NCI-H128 (cell line): ENCODE measurements at regions not wholly inside any gene's neighbourhood (a gene's known extent, or its start where the extent isn't known, plus 50 kb on each side); places are given as distances from the start of the nearest gene placed in this dataset.

ENCODE experiments used
- DNase-seq: peaks from one replicate; lab custom pipeline; 2025; ENCODE audit not compliant: unreplicated experiment; lab: John Stamatoyannopoulos, UW

DNA sequence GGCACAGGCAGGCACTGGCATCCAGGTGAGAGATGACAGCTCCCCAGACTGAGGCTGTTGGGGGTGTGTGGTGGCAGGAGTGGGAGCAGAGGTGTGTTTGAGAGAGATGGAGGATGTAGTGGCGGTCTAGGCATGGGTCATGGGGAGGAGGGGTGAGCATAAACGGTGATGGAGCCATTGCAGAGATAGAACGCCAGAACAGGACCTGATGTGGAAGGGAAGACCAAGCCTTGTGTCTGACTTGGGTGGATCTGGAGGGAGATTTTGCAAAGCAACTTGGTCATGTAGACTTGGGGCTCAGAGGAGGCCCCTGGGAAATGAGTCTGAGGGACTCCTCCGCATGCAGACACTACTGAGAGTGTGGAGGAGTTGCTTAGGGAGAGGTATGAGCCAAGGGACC lies 50.0 kb upstream of the CLDN5 start:
- DNase-seq = no peak

DNA sequence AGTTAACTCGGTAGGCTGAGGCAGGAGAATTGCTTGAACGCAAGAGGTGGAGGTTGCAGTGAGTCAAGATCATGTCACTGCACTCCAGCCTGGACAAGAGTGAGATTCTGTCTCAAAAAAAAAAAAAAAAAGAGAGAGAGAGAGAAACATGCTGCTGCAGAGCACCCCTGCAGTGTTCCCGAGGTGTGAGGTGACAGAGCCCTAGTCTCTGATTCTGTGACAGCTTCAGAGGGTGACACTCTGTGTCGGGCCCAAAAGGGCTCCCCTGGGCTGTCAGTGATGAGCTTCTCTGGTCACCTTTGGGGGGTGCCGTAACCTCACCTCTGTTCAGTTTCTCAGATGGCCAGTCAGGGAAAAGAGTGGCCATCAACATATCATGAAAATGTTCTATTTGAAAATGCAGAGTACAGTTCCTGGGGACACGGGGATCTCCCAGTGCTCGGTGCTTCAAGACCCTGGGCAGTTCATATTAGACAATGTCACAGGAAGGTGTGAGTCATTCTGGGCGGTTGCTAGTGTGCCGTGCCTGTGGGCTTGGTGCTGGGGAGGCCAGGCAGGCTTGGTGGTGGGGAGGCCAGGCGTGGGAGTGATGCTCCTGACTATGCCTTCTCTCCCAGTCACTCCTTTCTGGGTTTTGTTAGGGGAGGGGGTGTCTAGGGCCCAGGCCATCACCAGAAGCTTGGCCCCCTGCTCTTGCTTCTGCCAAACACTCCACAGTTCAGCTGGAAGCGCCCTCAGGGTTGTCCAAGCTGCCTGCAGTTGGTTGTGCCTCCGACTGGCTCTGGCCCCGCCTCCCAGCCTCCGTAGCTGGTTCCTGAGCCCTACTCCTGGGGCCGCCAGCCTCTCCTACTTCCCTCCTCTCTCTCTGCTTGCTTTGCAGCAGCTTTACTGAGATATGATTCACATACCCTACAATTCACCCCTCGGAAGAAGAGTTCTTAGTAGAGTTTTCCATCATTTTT lies 52.5 kb upstream of the CLDN5 start:
- DNase-seq = no peak

DNA sequence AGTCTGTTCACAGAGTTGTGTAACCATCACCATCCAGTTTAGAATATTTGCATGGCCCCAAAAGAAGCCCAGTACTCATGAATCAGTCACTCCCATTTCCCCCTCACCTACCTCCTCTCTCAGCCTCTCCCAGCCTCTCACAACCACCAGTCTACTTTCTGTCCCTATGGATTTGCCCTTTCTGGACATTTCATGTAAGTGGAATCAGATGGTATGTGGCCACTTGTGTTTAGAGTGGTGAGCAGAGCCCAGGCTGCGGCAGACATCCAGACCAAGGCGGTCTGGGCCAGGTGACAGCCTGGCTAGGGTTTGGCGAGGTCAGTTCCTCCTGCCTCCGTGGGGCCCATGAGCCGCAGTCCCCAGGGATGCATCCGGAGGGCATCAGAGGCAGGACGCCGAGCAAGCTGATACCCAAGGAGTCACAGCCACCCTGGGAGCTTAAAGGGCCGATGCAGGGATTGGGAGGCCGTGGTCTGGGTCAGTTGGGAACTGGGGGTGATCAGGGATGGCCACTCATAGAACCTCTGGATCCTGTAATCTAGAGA lies 53.3 kb upstream of the CLDN5 start:
- DNase-seq = no peak

DNA sequence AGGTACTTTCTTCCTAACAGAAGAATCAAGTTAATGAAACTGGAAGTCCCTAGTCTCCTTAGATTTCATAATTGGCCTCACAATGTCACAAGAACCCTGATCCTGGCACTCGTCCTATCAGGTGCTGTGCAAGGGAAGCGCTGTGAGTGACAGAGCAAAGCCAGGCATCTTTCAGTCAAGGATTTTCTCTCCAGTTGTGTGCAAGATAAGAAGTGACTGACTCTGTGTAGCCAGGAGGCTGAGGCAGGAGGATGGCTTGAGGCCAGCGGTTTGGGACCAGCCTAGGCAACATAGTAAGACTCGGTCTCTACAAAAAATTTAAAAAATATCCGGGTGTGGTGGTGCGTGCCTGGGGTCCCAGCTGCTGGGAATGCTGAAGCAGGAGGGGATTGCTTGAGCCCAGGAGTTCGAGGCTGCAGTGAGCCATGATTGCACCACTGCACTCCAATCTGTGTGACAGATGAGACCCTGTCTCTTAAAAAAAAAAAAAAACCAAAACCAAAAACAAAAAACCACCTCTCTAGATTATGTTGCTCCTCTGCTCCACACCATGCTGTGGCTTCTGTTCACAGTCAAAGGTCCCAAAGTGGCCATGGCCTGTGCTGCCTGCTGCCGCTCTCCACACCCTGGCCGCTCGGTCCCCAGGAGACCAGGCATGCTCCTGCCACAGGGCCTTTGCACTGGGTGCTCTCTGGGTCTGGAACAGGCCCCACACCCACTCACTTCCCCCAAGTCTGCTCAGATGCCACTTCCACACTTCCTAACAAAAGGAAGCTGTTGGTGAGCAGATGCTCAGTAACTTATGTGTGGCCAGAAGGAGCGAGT lies 54.2 kb upstream of the CLDN5 start:
- no peak for DNase-seq

DNA sequence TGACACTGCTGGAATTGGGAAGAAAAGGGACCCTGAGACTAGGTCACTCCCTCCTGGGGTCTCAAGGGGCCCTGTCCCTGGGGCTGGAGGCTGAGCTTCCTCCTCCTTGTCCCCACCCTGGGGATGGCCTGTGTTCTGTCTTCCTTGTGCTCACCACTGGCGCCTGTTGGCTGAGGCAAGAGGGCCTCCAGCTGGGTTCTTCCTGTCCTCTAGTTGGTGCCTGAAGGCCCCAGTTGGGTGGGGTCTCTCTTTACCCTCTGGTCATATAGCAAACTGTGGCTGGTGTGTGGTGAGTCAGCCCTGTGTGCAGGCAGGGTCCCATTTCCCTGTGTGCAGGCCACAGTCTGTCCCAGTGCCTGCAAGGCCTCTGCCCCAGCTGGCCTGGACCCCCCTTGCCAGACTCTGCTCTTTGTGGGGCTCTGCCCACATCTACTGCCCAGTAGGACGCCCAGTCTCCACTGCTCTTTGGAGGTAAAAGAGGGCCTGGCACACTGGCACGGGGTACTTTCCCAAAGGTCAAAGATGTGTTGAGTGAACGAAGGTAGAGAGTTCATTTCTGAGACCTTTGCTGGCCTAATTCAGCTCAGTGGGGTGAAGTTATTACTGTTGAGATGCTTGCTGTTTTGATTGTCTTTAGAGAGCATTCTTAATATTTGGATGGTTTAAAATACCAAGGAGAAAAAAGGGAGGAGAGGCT lies 55.1 kb upstream of the CLDN5 start:
- DNase-seq = no peak

DNA sequence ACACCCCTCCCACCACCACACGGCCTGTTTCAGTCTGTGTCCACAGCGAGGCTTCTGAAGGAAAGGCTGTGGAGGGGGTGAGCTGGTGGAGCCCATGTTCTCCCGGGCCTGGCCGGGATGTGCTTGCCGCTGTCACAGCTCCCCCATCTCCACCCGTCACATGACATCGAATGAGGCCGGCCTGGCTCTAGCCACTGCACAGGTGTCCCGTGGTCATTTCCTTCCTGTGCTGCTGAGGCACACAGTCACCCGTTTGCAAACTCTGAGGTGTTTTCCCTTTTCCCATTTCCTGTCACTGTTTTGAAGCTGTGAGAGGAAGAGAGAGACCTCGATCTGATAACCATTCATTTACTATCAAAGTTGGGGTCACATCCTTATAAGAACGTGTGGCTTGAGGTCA lies 55.7 kb upstream of the CLDN5 start:
- DNase-seq = no peak

DNA sequence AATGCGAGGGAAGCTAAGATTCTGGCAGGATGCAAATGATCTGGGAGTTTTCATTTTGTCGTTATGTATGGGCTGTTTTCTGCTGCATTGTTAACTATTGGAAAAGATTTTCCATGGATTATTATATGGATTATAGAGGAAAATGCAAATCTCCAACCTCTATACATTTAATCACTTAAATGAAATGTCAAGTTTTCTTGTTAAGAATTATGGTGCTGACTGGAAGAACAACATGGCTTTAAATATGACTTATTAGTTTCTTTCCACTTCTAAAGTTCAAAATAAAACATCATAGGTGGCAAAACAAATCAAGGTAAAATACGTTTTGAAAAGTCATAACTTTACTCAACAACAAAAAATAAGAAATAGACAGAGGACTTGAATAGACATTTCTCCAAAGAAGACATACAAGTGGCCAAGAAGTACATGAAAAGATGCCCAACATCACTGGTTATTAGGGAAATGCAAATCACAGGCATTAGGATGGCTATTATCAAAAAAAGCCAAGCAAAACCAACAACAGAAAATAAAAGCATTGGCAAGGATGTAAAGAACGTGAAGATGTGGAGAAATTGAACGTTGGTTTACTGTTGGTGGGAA lies 56.2 kb upstream of the CLDN5 start:
- DNase-seq = no peak

DNA sequence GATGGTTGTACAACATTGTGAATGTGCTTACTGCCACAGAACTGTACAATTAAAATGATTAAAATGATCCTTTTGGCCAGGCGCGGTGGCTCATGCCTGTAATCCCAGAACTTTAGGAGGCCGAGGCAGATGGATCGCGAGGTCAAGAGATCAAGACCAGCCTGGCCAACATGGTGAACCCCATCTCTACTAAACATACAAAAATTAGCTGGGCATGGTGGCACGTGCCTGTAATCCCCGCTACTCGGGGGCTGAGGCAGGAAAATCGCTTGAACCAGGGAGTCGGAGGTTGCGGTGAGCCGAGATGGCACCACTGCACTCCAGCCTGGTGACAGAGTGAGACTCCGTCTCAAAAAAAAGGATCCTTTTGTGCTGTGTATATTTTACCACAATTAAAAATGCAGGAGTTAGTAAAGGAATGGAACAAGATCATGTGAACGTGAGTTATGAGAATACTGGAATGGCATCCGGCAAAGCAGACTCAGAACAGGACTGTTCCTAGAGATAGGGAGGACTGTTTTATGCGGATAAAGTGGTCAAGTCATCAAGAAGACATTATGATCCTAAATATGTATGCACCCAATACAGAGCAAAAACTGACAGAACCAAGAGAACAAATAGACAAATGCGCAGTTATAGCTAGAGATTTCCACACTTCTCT lies 58.0 kb upstream of the CLDN5 start:
- DNase-seq = no peak

DNA sequence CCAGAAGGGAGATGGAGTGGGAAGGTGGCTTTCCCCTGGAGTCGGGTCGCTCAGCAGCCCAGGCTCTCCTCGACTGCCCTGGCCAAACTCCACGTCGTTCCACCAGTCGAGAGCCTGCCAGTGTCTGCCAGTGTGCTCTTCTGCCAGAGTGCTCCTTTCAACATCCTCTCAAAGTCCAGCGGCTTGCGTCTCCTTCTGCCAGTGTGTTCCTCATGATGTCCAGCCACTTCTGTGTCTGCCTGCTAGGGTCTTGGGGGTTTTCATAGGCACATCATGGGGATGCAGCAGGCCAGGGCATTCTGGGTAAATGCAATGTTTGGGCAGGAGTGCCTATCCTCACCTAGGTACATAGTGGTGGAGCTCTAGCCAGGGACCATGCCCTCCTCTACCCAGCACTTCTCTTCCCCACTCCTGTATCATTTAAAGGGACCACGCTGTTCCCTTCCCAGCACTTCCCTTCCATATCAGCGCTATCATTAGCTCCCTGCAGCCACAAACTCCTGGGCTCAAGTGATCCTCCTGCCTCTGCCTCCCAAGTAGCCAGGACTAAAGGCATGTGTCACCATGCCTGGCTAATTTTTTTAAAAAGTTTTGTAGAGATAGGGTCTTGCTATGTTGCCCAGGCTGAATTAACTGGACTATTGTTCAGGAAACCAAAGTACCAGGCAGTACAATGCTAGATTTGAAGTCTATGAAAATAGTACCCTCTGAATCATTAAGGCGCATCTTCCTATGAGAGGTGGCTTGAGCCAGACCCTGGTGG lies 62.9 kb upstream of the CLDN5 start:
- DNase-seq = no peak

DNA sequence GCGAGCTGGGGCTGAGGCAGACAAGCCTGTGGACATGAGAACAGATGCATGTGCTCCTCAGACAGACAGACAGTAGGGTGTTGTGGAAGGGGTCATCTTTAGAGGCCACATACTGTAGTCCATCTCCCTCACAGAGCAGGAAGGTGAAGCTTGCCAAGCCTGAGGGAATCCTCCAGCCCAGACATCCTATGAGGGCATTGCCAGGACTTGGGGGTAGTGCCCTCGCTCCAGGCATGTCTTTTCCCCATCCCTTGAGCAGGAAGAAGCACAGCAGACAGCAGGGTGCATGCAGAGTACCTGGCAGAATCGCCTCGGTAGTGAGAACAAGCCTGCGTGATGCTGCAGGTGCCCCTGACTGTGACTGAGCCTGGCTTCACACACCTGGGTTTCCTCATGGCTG lies 66.5 kb upstream of the CLDN5 start:
- no peak for DNase-seq

DNA sequence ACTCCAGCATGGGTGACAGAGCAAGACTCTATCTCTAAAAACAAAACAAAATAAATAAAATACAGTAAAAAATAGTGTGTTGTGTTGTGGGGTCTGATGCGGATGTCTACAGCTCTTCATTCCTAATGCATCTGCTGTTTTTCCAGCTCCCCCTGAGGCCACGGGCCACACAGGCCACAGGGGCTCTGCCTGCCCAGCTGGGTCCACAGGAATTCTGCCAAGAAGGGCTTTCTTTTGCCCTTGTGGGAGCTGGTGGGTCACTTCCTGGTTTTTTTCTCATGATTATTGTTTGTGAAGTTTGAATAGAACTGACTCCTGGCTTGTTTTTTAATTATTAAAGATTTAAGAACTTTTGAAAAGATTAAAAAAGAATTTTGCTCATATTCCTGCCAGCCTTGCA lies 67.4 kb upstream of the CLDN5 start:
- DNase-seq = no peak

DNA sequence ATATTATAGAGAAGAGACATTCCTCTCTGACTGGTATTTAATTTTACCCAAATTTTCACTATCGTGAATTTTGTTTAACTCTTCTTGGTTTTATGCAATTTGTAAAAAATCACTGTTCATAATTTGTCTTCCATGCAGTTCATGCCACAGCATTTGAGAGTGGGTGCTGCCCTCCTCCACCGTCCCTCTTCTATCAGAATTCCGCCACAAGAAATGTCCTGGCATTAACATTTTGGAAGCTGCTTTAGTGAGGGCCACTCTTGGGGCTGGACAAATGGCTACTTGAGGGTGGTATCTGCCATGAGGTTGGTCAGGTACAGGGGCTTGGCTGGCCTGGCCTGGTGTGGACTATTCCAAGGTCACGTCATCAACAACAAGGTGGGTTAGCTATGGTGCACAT lies 68.3 kb upstream of the CLDN5 start:
- no peak for DNase-seq

DNA sequence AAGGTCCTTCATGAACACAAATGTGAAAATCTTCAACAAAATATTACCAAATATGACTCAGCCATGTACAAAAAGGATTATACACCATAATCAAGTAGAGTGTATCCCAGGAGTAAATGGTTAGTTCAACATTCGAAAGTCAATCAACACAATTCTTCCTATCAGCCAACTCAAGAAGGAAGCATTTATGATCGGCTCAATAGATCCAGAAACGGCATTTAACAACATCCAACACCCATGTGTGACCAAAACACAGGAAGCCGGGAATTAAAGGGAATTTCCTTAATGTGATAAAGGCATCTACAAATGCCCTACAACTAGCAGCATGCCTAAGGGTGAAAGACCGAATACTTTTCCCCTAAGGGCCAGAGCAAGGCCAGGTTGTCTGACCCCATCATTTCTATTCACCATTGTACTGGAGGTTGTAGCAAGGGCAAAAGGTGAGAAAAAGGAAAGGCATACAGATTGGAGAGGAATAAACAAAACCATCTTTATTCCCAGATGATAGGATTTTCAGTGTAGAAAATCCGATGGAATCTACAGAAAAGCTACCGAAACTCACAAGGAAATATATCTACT lies 69.9 kb upstream of the CLDN5 start:
- DNase-seq = no peak

DNA sequence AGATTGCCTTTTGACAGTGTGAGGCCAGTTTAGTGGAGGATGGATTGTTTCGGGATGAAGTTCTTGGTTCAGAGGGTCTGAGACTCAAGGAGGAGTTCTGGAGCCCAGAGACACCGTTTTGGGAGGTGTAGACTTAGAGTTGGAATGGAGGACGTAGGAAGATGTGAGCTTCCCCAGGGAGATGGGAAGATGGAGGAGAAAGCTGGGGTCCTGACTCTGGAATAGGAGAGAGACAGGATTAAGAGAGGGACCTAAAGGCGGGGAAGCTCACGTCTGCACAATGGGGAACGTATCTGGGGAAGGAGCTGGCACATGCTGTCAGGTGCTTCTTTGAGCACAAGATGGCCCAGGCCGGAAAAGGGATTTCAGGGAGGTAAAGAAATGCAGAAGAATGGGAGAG lies 71.3 kb upstream of the CLDN5 start:
- DNase-seq = no peak

DNA sequence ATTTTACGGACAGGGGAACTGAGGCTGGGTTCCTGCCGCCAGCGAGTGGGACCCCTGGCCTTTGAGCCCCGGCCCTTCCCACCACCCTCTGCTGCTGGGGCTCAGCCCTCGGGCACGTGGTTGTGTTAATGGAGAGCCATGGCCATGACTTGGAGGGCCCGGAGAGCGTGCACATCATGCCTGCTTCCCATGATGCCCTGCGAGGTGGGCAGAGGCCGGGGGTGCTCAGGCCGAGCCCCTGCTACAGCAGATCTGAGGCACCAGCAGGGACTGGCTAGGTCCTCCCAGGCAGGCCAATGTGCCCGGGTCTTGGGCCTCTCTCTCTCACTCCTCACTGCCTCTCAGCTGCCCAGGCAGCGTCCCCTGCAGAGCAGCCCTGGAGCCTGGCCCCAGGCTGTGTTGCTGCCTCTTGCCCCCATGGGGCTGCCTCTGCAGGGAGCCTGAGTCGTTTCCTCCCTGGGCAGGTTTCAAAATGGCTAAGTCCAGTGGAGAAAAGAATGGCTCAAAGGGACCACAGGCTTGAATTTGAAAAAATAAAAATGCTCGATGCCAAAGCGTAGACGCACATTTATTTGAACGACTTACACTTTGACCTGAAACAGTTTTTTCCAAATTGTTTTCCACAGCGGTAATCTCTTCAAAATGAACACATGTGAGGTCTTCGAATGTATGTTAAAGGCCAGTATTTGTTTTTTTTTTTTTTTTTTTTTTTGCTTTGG lies 72.6 kb upstream of the CLDN5 start:
- DNase-seq = no peak

DNA sequence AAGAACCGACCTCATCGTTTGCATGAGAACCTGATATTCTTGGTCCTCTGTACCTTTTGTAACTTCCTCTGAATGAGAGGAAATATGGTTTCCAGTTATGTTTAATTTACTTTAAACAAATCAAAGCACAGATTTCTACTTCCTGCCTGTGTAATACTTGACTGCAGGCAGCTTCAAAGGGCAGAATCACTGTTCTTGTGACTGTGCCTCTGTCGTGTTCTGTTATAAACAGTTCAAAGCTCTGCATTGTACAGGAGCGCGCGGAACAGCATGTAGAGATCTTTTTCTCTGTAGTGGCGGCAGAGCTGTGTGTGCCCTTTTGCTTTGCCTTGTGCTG lies 73.2 kb upstream of the CLDN5 start:
- no peak for DNase-seq

DNA sequence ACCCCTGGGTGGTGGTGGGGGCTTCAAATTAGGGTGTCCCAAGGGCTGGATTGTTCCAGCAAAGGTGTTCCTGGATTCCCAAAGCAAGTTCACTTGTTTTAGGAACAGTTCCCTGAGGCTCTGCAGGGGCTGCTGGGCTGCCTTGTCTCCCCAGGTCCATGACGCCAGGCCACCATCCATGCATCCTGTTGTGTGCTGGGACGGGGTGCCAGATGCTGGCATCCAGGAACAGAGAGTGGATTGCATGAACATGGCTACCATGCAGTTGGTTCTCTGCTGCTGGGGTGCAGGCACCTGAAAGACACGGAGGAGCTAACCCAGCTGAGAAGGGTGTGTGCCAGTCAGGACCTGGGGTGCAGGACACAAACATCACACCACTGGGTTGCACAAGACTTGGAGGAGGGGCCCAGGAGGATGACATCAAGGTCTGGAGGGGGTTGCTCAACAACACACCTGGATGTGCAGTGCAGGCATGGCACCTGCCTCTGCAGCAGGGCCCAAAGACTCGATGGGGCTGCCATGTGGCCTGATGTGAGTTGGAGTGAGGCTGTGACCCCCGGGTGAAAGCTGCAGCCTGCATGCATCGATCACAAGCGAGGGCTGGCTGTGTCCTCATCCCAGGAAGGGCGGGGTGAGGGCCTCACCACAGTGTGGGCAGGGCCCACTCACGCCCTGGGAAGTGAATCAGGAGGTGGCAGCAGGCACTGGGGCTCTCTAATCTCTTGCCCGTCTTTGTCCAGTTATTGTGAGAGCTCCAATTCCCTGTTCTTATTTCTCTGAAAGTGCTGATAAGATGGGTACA lies 74.0 kb upstream of the CLDN5 start:
- DNase-seq = no peak

DNA sequence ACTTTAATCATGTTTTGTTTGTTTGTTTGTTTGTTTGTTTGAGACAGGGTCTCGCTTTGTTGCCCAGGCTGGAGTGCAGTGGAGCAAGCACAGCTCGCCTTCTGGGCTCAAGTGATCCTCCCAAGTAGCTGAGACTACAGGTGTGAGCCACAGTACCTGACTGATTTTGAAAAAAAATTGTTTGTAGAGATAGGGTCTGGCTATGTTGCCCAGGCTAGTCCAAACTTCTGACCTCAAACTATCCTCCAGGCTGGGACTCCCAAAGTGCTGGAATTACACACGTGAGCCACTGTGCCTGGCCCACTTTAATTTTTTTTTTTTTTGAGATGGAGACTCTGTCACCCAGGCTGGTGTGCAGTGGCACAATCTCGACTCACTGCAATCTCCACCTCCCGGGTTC lies 74.8 kb upstream of the CLDN5 start:
- no peak for DNase-seq
